ENCODE measurements at regions not wholly inside any gene's neighbourhood (a gene's known extent, or its start where the extent isn't known, plus 50 kb on each side); places are given as distances from the start of the nearest gene placed in this dataset.

DNA sequence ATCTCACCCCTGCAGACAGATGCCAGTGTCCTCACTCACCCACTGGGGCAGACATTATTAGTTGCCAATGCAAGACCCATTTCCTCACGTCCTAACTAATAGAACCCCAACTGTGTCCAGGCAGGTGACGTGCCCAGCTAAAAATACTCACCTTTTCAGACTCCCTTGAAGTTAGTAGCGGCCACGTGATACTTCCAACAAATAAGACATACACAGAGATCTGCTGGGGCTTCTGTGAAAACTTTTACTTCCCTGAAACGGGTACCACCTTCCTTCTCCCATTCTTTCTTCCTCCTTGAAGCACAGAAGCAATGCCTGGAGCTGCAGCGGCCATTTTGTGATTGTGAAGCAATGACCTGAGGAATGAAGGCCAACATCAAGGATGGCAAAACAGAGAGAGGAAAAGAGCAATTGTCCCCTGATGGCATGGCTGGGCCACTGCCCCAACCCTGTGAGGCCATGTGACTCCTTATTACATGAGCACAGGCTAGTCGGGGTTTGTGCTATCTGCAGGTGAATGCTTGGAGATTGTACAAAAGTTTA, 74.4 kb upstream of the TMPRSS2 start:
- CTCF ChIA-PET (ENCODE audit: partially characterized antibody): interaction anchor here (1.3 to 1.5 kb wide), 3 partner anchors 16 to 68 kb away, joined by 3 to 6 read pairs (median 4); no protein-coding TSS in a partner anchor
- H3K27ac ChIP-seq (ENCODE audit: low read depth, low read length): no peak overlapping the region
- 88% methylated on average over 7 of the region's 7 CpGs; no CpG with 5 or more reads in 1 of the 2 experiments for WGBS, 2 experiments (ENCODE audit: extremely low coverage in 1 of 2, insufficient coverage in 1 of 2, insufficient read length in 1 of 2, insufficient replicate concordance in 2 of 2, low coverage in 1 of 2, low lambda C conversion rate in 2 of 2, missing lambda C conversion rate in 1 of 2)
- no peak overlapping the region for H2BK15ac ChIP-seq (ENCODE audit: low read length)
- no peak overlapping the region for H2BK120ac ChIP-seq (replicated peaks; ENCODE audit: low read depth, low read length)
- peaks cover 0 to 13% of the 10 kb centered on the region in 2 experiments for H4K20me1 ChIP-seq (replicated peaks in 1 of 2; ENCODE audit: control insufficient read depth in 1 of 2, insufficient read depth in 2 of 2, low read length in 2 of 2)
- H4K8ac ChIP-seq (ENCODE audit: extremely low read depth, insufficient read depth, low read length): no peak overlapping the region
- H3K14ac ChIP-seq (ENCODE audit: insufficient read length): no peak overlapping the region
- H4K5ac ChIP-seq (ENCODE audit: insufficient read length, low read depth, low read length): no peak overlapping the region
- H3K4me3 ChIP-seq (ENCODE audit: extremely low read depth in 1 of 4, insufficient read depth in 2 of 4, low read depth in 3 of 4, low read length in 4 of 4): no peak overlapping the region
- POLR2A ChIA-PET (ENCODE audit: partially characterized antibody): no interaction called here
- H2AK5ac ChIP-seq (ENCODE audit: low read depth, low read length): no peak overlapping the region
- FAIRE-seq: no peak
- no peak overlapping the region for H2BK12ac ChIP-seq (ENCODE audit: low read depth, low read length)
- no peak overlapping the region for H3K4me2 ChIP-seq (ENCODE audit: insufficient read depth in 1 of 2, low read depth in 2 of 2, low read length in 2 of 2)
- peaks cover 3 to 8% of the 10 kb centered on the region in 2 experiments; a peak in 3 of 4 replicates for H3K9me3 ChIP-seq (ENCODE audit: insufficient read depth in 2 of 2, low read depth in 1 of 2, low read length in 1 of 2)
- no peak overlapping the region for H3K9ac ChIP-seq (replicated peaks in 1 of 4; ENCODE audit: extremely low read depth in 1 of 4, low read depth in 3 of 4, low read length in 3 of 4)
- no peaks in the 10 kb centered on the region for H3K36me3 ChIP-seq (ENCODE audit: control insufficient read depth in 2 of 4, insufficient read depth in 4 of 4, low read length in 3 of 4)
- H4K91ac ChIP-seq (replicated peaks; ENCODE audit: insufficient read length, low read length): no peak overlapping the region
- H3K4ac ChIP-seq (replicated peaks; ENCODE audit: insufficient read length, low read depth, low read length): no peak overlapping the region
- no peak overlapping the region for H3K56ac ChIP-seq (replicated peaks; ENCODE audit: insufficient read length, low read depth, low read length)
- no peak overlapping the region for H2AFZ ChIP-seq (ENCODE audit: low read length)
- peaks cover 5% of the 10 kb centered on the region for H3K79me1 ChIP-seq (ENCODE audit: low read depth, low read length)
- H3K27me3 ChIP-seq (replicated peaks in 1 of 4; ENCODE audit: control insufficient read depth in 3 of 4, extremely low read depth in 1 of 4, insufficient read depth in 3 of 4, low read length in 3 of 4): no peaks in the 10 kb centered on the region; a peak in 1 of 7 replicates
- no peaks in the 10 kb centered on the region for H3K79me2 ChIP-seq (ENCODE audit: control insufficient read depth in 1 of 2, insufficient read depth in 2 of 2, low read length in 2 of 2)
- no peak for DNase-seq (ENCODE audit: low read depth in 1 of 2, low spot score in 2 of 2)
- H3K4me1 ChIP-seq (replicated peaks in 1 of 4; ENCODE audit: control insufficient read depth in 3 of 4, insufficient read depth in 4 of 4, low read length in 3 of 4): peaks cover 3 to 10% (median 6%) of the 10 kb centered on the region in 4 experiments; a peak in 5 of 7 replicates
- peak overlapping the region; percentile 2; the same call in 1 of the 2 replicates for H2BK20ac ChIP-seq (ENCODE audit: low read length)
- no peak overlapping the region for H3K23ac ChIP-seq (ENCODE audit: insufficient read length)
- no peak overlapping the region for H2BK5ac ChIP-seq (ENCODE audit: low read depth, low read length)
- H3K23me2 ChIP-seq (ENCODE audit: low read depth, low read length): peaks cover 15% of the 10 kb centered on the region; the same call in 1 of the 2 replicates
- H3K18ac ChIP-seq (ENCODE audit: extremely low read depth, low read length): no peak overlapping the region
- TF ChIP-seq YY1 (IDR thresholded peaks at IDR 0.05; ENCODE audit: low read depth, low read length) (no peak), SIN3A (conservative IDR thresholded peaks at IDR 0.05 in 1 of 2, IDR thresholded peaks at IDR 0.05 in 1 of 2; ENCODE audit: low read depth in 1 of 2, low read length in 2 of 2) (no peak), JUN (IDR thresholded peaks at IDR 0.05; ENCODE audit: low read depth, low read length) (no peak), KDM1A (IDR thresholded peaks at IDR 0.05; ENCODE audit: borderline replicate concordance, low read length) (no peak), PHF8 (conservative IDR thresholded peaks at IDR 0.05; ENCODE audit: low read depth, low read length) (no peak), FOSL1 (IDR thresholded peaks at IDR 0.05; ENCODE audit: insufficient read depth, low read depth, low read length) (no peak), JUND (IDR thresholded peaks at IDR 0.05; ENCODE audit: low read length) (no peak), POLR2AphosphoS5 (IDR thresholded peaks at IDR 0.05; ENCODE audit: low read depth, low read length) (no peak), SP1 (IDR thresholded peaks at IDR 0.05; ENCODE audit: low read depth, low read length) (no peak), NANOG (IDR thresholded peaks at IDR 0.05; ENCODE audit: insufficient read depth, low read depth, low read length, poor library complexity, severe bottlenecking) (no peak), RNF2 (IDR thresholded peaks at IDR 0.05; ENCODE audit: borderline replicate concordance, low read depth, low read length, missing control alignments, poor library complexity, severe bottlenecking) (no peak), EZH2 (IDR thresholded peaks at IDR 0.05; ENCODE audit: low read depth, low read length, severe bottlenecking) (no peak)
- TF ChIP-seq, protein P1, sequence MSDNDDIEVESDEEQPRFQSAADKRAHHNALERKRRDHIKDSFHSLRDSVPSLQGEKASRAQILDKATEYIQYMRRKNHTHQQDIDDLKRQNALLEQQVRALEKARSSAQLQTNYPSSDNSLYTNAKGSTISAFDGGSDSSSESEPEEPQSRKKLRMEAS (IDR thresholded peaks at IDR 0.05): no peak

Measured in H1 (cell line).